GM18858 (cell line): ENCODE measurements at regions not wholly inside any gene's neighbourhood (a gene's known extent, or its start where the extent isn't known, plus 50 kb on each side); places are given as distances from the start of the nearest gene placed in this dataset.

Source experiments
- ATAC-seq: cut with Tn5 transposase; IDR thresholded peaks from one replicate; pipeline ENCODE4 v1.9.1; 2021; ENCODE audit not compliant: unreplicated experiment

- ATAC-seq: no peak
Measured at GRCh38 chr11:79582434-79582833, 141.6 kb upstream of the TENM4 start.

DNA sequence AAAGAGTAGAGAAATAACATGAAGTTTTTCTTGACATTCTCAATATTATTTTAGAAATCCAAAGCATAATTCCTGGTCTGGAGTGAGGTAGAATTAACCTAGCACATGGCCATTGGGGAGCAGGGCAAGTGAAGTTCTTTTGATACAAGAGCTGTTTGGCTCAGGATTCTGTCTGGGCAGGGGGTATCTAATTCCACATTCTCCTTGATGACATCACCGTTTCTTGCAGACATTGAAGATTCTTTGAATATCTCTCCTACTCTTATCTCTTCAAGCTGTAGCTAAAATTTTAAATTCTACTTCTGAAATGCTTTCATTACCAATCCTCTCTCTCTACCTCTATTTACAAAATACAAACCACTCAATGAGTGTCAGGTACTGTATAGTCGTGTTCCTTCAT is 138.2 kb upstream of the TENM4 start:
- no peak for ATAC-seq

DNA sequence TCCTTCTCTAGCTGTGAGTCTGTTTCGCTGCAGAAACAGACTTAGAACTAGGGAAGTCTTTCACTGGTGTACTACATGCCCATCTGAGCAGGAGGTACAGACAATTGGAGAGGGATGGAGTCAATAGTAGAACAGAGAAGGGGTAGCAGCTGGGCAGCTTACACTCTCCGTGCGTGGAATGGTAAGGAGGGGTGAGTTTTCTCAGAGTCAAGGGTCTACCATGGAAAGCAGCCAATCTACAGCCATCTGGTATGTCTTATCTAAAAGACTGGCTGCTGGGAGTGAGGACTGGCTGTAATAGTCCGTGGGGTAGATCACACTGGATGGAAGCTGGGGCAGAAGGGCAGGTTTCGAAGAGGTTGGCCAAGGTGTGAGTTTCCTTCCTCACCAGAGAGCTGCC is 137.3 kb upstream of the TENM4 start:
- no peak for ATAC-seq

- ATAC-seq: no peak
Measured at GRCh38 chr11:79575701-79576100, 134.9 kb upstream of the TENM4 start.

- ATAC-seq: no peak
Measured at GRCh38 chr11:79570104-79570503, 129.3 kb upstream of the TENM4 start.

GRCh38 chr11:79564288-79564925 is 123.6 kb upstream of the TENM4 start:
- ATAC-seq: no peak

DNA sequence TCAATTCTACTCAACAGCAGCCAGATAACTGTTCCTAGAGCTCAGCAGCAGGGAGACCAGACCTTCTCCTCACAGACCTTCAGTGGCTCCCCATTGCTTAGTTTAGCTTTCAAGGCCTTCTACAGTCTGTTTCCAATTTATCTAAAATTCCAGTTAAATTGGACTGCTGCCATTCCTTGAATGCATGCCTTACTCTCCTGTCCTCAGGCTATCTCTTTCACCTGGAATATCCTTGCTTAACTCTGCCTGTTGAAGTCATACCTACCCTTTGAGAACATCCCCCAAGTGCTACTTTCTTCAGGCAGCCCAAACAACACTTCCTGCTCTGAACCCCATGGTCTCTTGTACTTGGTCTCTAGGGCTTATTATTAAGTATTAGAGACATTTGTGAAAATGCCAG is 120.7 kb upstream of the TENM4 start:
- no peak for ATAC-seq

DNA sequence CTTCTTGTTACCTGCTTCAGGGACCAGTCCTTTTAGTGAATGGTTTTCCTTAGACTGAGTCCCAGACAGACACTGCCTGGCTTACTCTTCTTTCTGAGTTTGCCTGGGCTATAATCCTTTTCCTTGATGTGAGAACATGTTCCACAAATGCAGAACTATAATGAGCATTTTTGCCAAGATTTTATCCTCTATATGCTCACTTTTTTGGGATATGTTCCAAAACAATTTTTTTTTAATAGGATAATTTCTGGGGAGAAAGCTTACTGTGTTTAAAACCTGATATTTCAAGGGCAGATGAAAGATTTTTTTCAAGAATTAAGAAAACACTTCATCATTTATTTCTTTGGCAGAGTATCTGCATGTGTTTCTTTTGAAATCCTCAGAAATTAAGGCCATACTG is 110.0 kb upstream of the TENM4 start:
- ATAC-seq: no peak

DNA sequence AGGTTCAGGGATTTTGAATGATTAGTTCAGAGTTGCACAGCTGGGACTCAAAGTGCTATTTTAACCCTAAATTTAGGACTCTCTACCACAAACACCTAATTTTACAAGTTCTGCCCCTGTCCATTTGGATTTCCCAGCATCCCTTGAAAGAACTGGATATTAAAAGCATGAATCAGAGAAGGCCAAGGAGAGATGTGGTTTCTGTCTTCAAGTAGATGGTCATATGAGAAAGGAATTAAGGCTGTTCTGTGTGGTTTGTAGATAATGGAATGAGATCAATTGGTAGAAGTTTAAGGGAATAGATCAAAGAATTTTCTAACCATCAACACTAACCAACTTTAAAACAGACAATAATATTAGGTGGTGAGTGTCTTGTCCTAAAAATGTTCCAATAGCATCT is 106.4 kb upstream of the TENM4 start:
- no peak for ATAC-seq

DNA sequence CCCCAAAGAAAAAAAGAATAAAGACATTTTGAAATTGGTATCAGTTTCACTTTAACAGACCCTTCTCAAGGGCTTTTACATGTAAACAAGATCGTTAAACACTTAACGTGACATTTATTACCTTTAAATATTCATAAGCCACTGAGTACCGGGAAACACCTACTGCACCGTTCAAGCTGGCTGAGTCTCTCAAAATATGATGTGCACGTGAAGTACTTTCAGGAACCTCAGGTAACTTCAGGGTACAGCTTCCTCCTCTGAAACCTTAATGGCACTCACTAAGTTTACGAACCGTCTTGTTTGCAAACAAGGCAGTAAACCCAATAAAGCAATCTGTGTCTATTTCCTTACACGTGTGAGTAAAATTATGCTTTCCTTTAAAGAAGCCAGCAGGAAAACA is 105.5 kb upstream of the TENM4 start:
- no peak for ATAC-seq

- ATAC-seq: no peak
Measured at GRCh38 chr11:79544361-79544760, 103.5 kb upstream of the TENM4 start.

DNA sequence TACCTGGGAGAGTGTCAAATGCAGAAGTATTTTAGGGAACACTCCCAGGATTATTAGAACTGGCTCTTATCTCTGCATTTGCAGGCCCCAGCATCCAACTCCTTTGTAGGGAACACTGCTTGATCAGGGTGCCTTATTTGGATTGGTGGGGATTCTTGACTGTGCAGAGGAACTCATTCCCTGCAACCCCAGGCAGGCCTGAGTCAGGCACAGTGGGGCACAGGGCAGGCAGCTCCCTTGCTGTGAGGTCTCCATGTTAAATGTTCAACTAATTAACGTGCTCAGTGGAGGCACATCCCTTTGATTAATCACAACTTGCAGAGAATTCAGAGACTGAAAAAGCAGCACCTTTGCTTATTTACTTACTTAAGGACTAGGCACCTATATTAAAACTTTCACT is 102.3 kb upstream of the TENM4 start:
- ATAC-seq: no peak

DNA sequence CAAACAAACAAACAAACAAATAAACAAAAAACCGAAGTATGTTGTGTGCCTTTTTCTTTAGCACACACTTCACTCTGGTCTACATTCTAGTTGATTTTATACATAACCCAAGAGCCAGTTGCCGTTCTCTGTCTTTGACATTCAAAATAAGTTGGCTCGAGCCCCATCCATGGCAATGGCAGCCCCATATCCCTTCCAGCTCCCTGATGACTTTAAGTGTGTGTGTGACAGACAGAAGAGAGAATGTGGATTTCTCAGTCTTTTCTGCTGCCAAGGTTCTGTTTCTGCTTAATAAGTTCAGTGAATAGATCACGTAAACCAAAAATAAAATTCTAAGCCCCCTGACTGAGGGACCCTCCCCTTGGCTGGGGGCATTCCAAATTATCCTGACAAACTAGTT is 100.6 kb upstream of the TENM4 start:
- ATAC-seq: no peak

DNA sequence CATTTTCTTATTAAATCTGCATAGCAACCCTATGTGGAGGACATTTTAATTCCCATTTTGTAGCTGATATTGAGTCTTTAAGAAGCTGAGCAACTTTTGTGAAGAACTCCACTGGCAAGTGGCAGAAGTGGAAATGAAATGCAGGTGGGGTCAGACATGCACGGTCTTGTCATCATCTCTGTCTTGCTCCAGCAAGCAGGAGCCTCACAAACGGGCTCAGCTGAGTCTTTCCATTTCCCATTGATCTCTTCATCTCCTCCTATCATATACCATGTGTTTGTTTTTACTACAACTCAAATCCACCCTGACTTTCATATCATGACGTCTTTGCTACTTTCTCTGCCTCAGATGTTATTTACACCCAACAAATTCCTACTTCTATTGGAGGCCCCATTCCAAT is 97.9 kb upstream of the TENM4 start:
- ATAC-seq: peak; percentile 58

GRCh38 chr11:79536155-79536917 is 95.5 kb upstream of the TENM4 start:
- no peak for ATAC-seq

DNA sequence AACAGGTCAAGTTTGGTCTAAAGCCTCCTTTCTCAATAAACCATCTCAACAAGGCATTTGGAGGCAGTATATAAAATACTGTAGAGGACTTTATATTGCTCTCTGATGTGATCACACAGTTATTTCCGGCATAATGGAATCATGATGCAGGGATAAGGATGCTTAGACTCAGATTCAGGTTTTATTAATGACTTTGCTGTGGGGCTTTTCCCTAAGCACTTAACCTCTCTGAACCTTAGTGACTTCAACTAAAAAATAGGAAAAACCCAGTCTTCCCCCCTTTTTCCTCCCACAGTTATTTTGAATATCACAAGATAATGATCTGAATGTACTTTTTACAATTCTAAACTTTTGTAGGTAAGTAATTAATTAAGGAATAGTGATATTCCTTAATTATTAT is 94.8 kb upstream of the TENM4 start:
- no peak for ATAC-seq

GRCh38 chr11:79525257-79525656 is 84.4 kb upstream of the TENM4 start:
- ATAC-seq: no peak

DNA sequence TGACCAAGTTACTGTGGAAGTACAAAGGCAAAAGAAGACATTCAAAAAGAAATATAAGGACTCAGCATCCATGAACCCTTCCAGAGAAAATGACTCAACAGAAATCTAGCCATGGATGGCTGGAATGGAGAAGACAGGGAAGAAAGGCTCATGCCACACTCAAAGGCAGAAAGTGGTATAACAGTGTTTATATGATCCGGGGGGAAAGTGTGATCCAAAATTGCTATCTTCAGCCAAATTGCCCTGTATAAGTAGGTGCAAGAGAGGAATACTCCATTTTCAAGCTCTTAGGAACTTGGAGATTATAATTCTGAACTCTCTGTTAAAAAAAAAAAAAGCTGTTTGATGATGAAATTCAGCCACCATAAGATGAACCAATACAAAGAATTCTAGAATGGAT is 81.8 kb upstream of the TENM4 start:
- no peak for ATAC-seq

GRCh38 chr11:79520086-79520485 is 79.3 kb upstream of the TENM4 start:
- ATAC-seq: no peak

DNA sequence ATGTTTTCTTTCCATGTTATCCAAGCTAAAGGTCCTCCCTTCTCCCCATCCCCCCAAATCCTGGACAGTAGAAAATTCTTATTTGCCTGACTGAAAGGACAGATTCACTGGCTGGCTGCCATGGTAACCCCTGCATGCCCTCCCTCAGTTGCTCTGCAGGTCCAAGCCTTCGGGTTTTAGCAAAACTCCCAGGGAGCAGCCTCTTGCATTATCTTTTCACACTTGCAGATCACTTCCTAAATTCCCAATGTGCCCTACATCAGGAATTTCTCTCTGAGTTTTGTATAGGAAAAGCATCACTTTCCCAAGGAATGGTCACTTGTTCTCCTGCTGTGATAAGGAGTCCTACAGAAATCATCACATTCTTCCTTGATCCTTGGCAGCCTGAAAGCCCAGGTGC is 75.0 kb upstream of the TENM4 start:
- ATAC-seq: no peak

- no peak for ATAC-seq
Measured at GRCh38 chr11:79514695-79515094, 73.9 kb upstream of the TENM4 start.

- ATAC-seq: no peak
Measured at GRCh38 chr11:79514290-79514689, 73.5 kb upstream of the TENM4 start.
